Esophagus muscularis mucosa (tissue), 4 donors: ENCODE measurements at regions not wholly inside any gene's neighbourhood (a gene's known extent, or its start where the extent isn't known, plus 50 kb on each side); places are given as distances from the start of the nearest gene placed in this dataset.
A peak's percentile ranks its signal among the peaks of the same experiment; 100 is the strongest.

Source experiments
- DNase-seq: peaks from one replicate; pipeline ENCODE4 v3.0.0-alpha.2; 2017; ENCODE audit errors: extremely low spot score
- H3K27ac ChIP-seq, 4 donors: fragments of 200-600 bp; sonication (generic); replicated peaks in 1 of 4; 1 replicate in 3 of 4; 2 replicates in 1 of 4; pipeline ENCODE4 v1.5.1; 2016 to 2019; ENCODE audit warnings: mild to moderate bottlenecking in 1 of 4
- H3K27me3 ChIP-seq, 4 donors: fragments of 200-600 bp; sonication (generic); one replicate each; pipeline versions ENCODE4 v1.5.1 to v1.6.0; 2016 to 2019
- H3K36me3 ChIP-seq, 4 donors: fragments of 200-600 bp; sonication (generic); one replicate each; pipeline ENCODE4 v1.5.1; 2016 to 2019
- H3K4me1 ChIP-seq, 4 donors: fragments of 200-600 bp; sonication (generic); one replicate each; pipeline ENCODE4 v1.5.1; 2016 to 2019
- H3K4me3 ChIP-seq, 4 donors: fragments of 200-600 bp; sonication (generic); 1 replicate in 2 of 4; 2 replicates in 2 of 4; pipeline ENCODE4 v1.5.1; 2016 to 2019; ENCODE audit warnings: mild to moderate bottlenecking in 4 of 4, moderate library complexity in 1 of 4
- H3K9me3 ChIP-seq, 4 donors: fragments of 200-600 bp; sonication (generic); 1 replicate in 3 of 4; 2 replicates in 1 of 4; pipeline ENCODE4 v1.5.1; 2016 to 2019
- CTCF ChIP-seq, 3 experiments: fragments of 200-600 bp in 2 of 3; fragments of 450-650 bp in 1 of 3; sonication (generic) in 2 of 3; IDR thresholded peaks; one replicate each; pipeline ENCODE4 v1.5.1; 2017 to 2019; ENCODE audit warnings: antibody characterized with exemption in 3 of 3, mild to moderate bottlenecking in 2 of 3, moderate library complexity in 1 of 3
- EP300 ChIP-seq: sonication (generic); formaldehyde crosslinking; IDR thresholded peaks from one replicate; pipeline ENCODE4 v1.6.1; 2017; ENCODE audit warnings: antibody characterized with exemption
- POLR2A ChIP-seq: fragments of 450-650 bp; IDR thresholded peaks from one replicate; pipeline ENCODE4 v1.6.1; 2017; ENCODE audit warnings: antibody characterized with exemption, moderate library complexity, mild to moderate bottlenecking, low read depth
- POLR2AphosphoS5 ChIP-seq, 2 donors: sonication (generic); formaldehyde crosslinking; IDR thresholded peaks; one replicate each; pipeline ENCODE4 v1.6.1; 2017; ENCODE audit warnings: antibody characterized with exemption in 2 of 2
- WGBS: methylation state at CpG from one replicate; pipeline ENCODE4 v1.1.5; 2018; 5-methylcytosine and 5-hydroxymethylcytosine counted together
- intact Hi-C: fragments of 100-400 bp; cut with DNase I; formaldehyde crosslinking; loops from one replicate; pipeline ENCODE4 v1.15.1; 2023

GRCh38 chr18:37871561-37871960 lies 306.0 kb upstream of the CELF4 start:
- DNase-seq = peak; percentile 85
- Histone ChIP-seq H3K9me3 (no peaks in the 10 kb centered on the region), H3K4me3 (no peak overlapping the region), H3K27me3 (no peaks in the 10 kb centered on the region), H3K4me1 (no peaks in the 10 kb centered on the region), H3K27ac (no peak overlapping the region), H3K36me3 (no peaks in the 10 kb centered on the region)
- 11% methylated on average over 1 of the region's 1 CpG for WGBS
- TF ChIP-seq POLR2A = no peak
- no peak for TF ChIP-seq POLR2AphosphoS5 (IDR thresholded peaks at IDR 0.05)
- TF ChIP-seq EP300 = no peak
- TF ChIP-seq CTCF (IDR thresholded peaks at IDR 0.05) = no peak
- intact Hi-C loops = no loop called here

- H3K9me3 ChIP-seq = no peaks in the 10 kb centered on the region
- H3K27ac ChIP-seq = no peak overlapping the region
- no peaks in the 10 kb centered on the region for H3K36me3 ChIP-seq
- no peaks in the 10 kb centered on the region for H3K27me3 ChIP-seq
- no peaks in the 10 kb centered on the region for H3K4me1 ChIP-seq
- WGBS = 79% methylated on average over 2 of the region's 2 CpGs
- H3K4me3 ChIP-seq = no peak overlapping the region
- intact Hi-C loops = no loop called here
- no peak for TF ChIP-seq CTCF (IDR thresholded peaks at IDR 0.05)
- no peak for TF ChIP-seq POLR2AphosphoS5 (IDR thresholded peaks at IDR 0.05)
- no peak for TF ChIP-seq POLR2A
- TF ChIP-seq EP300 = no peak
- peak; percentile 1 for DNase-seq
These were observed 303.5 kb upstream of the CELF4 start for GRCh38 chr18:37869051-37869450.

- no peak overlapping the region for H3K27ac ChIP-seq
- intact Hi-C loops = no loop called here
- no peak for TF ChIP-seq CTCF (IDR thresholded peaks at IDR 0.05)
- TF ChIP-seq POLR2AphosphoS5 (IDR thresholded peaks at IDR 0.05) = no peak
- TF ChIP-seq EP300 = no peak
- TF ChIP-seq POLR2A = no peak
- no peak overlapping the region for H3K4me3 ChIP-seq
- no peaks in the 10 kb centered on the region for H3K9me3 ChIP-seq
- WGBS = 95% methylated on average over 1 of the region's 1 CpG
- no peaks in the 10 kb centered on the region for H3K4me1 ChIP-seq
- no peaks in the 10 kb centered on the region for H3K36me3 ChIP-seq
- DNase-seq = peak; percentile 45
- no peaks in the 10 kb centered on the region for H3K27me3 ChIP-seq
These were observed 298.5 kb upstream of the CELF4 start for GRCh38 chr18:37864122-37864521.

- TF ChIP-seq EP300 = no peak
- no peak for TF ChIP-seq CTCF (IDR thresholded peaks at IDR 0.05)
- no peak for TF ChIP-seq POLR2A
- TF ChIP-seq POLR2AphosphoS5 (IDR thresholded peaks at IDR 0.05) = no peak
- no peaks in the 10 kb centered on the region for H3K4me1 ChIP-seq
- no peaks in the 10 kb centered on the region for H3K36me3 ChIP-seq
- H3K27me3 ChIP-seq = no peaks in the 10 kb centered on the region
- H3K9me3 ChIP-seq = no peaks in the 10 kb centered on the region
- 85% methylated on average over 2 of the region's 2 CpGs for WGBS
- no peak overlapping the region for H3K4me3 ChIP-seq
- DNase-seq = peak; percentile 50
- intact Hi-C loops = no loop called here
- H3K27ac ChIP-seq = no peak overlapping the region
These were observed 296.4 kb upstream of the CELF4 start for GRCh38 chr18:37861981-37862380.

- no peaks in the 10 kb centered on the region for H3K27me3 ChIP-seq
- no peak overlapping the region for H3K4me3 ChIP-seq
- WGBS = 73% methylated on average over 3 of the region's 3 CpGs
- H3K36me3 ChIP-seq = no peaks in the 10 kb centered on the region
- H3K27ac ChIP-seq = no peak overlapping the region
- H3K9me3 ChIP-seq = no peaks in the 10 kb centered on the region
- no peak for DNase-seq
- intact Hi-C loops = no loop called here
- H3K4me1 ChIP-seq = no peaks in the 10 kb centered on the region
- TF ChIP-seq EP300 (no peak), POLR2AphosphoS5 (IDR thresholded peaks at IDR 0.05) (no peak), CTCF (IDR thresholded peaks at IDR 0.05) (no peak), POLR2A (no peak)
These were observed 288.8 kb upstream of the CELF4 start for GRCh38 chr18:37854396-37854795.
